ENCODE measurements at regions not wholly inside any gene's neighbourhood (a gene's known extent, or its start where the extent isn't known, plus 50 kb on each side); places are given as distances from the start of the nearest gene placed in this dataset.

DNA sequence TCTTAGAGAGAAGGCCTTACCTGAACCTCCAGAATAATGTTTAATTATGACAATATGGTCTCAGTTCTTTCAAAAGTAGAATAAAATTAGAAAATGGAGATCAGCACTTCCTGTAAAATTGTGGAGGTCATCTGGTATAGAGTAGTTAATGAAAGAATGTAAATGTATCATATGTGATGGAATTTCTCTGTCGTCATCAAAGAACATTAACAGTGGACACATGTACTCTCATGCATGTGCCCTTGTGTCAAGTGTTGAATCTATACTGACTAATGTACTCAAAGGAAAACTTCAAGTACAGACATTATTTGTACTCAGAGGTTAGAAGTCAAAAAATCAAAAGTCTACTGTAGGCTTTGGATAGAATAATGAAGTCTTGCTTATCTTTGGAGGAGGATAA is 129.2 kb upstream of the MYOCD start:
- DNase-seq (ENCODE audit: extremely low read depth, low read depth), result no peak
- H3K4me3 ChIP-seq (replicated peaks; ENCODE audit: low read depth, low read length), result no peak overlapping the region
- TF ChIP-seq, protein P1, sequence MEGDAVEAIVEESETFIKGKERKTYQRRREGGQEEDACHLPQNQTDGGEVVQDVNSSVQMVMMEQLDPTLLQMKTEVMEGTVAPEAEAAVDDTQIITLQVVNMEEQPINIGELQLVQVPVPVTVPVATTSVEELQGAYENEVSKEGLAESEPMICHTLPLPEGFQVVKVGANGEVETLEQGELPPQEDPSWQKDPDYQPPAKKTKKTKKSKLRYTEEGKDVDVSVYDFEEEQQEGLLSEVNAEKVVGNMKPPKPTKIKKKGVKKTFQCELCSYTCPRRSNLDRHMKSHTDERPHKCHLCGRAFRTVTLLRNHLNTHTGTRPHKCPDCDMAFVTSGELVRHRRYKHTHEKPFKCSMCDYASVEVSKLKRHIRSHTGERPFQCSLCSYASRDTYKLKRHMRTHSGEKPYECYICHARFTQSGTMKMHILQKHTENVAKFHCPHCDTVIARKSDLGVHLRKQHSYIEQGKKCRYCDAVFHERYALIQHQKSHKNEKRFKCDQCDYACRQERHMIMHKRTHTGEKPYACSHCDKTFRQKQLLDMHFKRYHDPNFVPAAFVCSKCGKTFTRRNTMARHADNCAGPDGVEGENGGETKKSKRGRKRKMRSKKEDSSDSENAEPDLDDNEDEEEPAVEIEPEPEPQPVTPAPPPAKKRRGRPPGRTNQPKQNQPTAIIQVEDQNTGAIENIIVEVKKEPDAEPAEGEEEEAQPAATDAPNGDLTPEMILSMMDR (IDR thresholded peaks at IDR 0.05; ENCODE audit: low read depth, low read length, missing control alignments), result no peak

DNA sequence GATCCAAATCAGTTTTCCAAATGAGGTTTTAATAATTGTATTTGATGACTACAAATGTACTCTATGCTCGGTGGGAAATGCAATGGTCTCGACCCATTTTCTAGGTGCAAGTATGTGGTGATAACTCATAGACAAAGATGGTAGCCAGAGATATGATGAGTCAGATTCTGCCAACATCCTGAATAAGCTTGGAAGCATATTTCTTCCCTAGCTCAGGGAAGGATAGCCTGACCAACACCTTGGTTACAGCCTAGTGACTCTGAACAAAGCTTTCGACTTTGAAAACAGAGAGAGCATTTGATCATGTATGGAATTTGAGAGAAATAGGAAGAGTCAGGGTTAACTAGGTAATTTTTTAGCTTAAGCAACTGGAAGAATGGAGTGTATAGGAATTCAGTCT is 128.3 kb upstream of the MYOCD start:
- no peak for DNase-seq (ENCODE audit: extremely low read depth, low read depth)

GRCh38 chr17:12538003-12538402 is 127.7 kb upstream of the MYOCD start:
- H3K4me3 ChIP-seq (replicated peaks; ENCODE audit: low read depth, low read length), result no peak overlapping the region
- DNase-seq (ENCODE audit: extremely low read depth, low read depth), result no peak
- TF ChIP-seq, protein P1 (IDR thresholded peaks at IDR 0.05; ENCODE audit: low read depth, low read length, missing control alignments), result no peak

More for the DNA sequence above, 128.3 kb upstream of the MYOCD start:
- H3K4me3 ChIP-seq (replicated peaks; ENCODE audit: low read depth, low read length), result no peak overlapping the region
- TF ChIP-seq, protein P1 (IDR thresholded peaks at IDR 0.05; ENCODE audit: low read depth, low read length, missing control alignments), result no peak

- TF ChIP-seq, protein P1 (IDR thresholded peaks at IDR 0.05; ENCODE audit: low read depth, low read length, missing control alignments), result peak; percentile 83
- no peak overlapping the region for H3K4me3 ChIP-seq (replicated peaks; ENCODE audit: low read depth, low read length)
- DNase-seq (ENCODE audit: extremely low read depth, low read depth), result peak; percentile 47
These were observed 119.7 kb upstream of the MYOCD start for GRCh38 chr17:12545877-12546513.

GRCh38 chr17:12546983-12547382 is 118.7 kb upstream of the MYOCD start:
- DNase-seq (ENCODE audit: extremely low read depth, low read depth), result no peak
- no peak overlapping the region for H3K4me3 ChIP-seq (replicated peaks; ENCODE audit: low read depth, low read length)
- TF ChIP-seq, protein P1 (IDR thresholded peaks at IDR 0.05; ENCODE audit: low read depth, low read length, missing control alignments), result no peak

DNA sequence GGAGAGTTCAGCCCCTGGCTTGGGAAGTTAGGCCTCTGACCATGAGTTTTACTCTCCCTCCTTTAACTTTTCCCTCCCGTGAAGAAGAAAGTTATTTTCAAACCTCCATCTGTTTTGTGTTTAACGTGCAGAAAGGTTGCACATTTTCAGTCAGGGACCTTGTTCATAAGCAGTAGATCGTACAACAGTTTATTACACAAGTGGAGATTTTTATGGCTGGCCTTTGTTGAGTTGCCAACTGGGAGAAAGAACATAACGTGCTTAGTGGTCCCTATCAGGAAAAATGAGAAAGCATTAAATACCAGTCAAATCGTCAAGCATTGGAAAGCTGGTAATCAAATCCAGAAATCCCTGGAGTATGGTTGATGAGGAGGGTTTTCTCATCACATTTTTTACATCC is 117.9 kb upstream of the MYOCD start:
- no peak overlapping the region for H3K4me3 ChIP-seq (replicated peaks; ENCODE audit: low read depth, low read length)
- no peak for DNase-seq (ENCODE audit: extremely low read depth, low read depth)
- TF ChIP-seq, protein P1 (IDR thresholded peaks at IDR 0.05; ENCODE audit: low read depth, low read length, missing control alignments), result no peak

GRCh38 chr17:12548558-12548957 is 117.1 kb upstream of the MYOCD start:
- no peak overlapping the region for H3K4me3 ChIP-seq (replicated peaks; ENCODE audit: low read depth, low read length)
- TF ChIP-seq, protein P1 (IDR thresholded peaks at IDR 0.05; ENCODE audit: low read depth, low read length, missing control alignments), result no peak
- no peak for DNase-seq (ENCODE audit: extremely low read depth, low read depth)
